ENCODE measurements at regions not wholly inside any gene's neighbourhood (a gene's known extent, or its start where the extent isn't known, plus 50 kb on each side); places are given as distances from the start of the nearest gene placed in this dataset. TPM values are rescaled to one million over a fixed set of nuclear protein-coding genes. Genes with fewer than 3 reads are reported as not detected.

GRCh38 chr11:86119906-86120305 lies 51.0 kb upstream of the PICALM start:
- Mint-ChIP-seq H3K27ac (no peak overlapping the region), H3K9me3 (no peaks in the 10 kb centered on the region), H3K36me3 (no peaks in the 10 kb centered on the region), H3K27me3 (ENCODE audit: insufficient read depth, low read depth) (no peaks in the 10 kb centered on the region), H3K4me1 (no peaks in the 10 kb centered on the region), H3K4me3 (no peak overlapping the region)
- Histone ChIP-seq H2AFZ (replicated peaks) (no peak overlapping the region), H3K9me3 (ENCODE audit: low read depth) (no peaks in the 10 kb centered on the region), H3F3A (ENCODE audit: low read depth) (no peaks in the 10 kb centered on the region), H3K27ac (no peak overlapping the region), H3K36me3 (no peaks in the 10 kb centered on the region), H3K4me2 (no peak overlapping the region), H3K9ac (no peak overlapping the region), H3K4me3 (no peak overlapping the region), H3K4me1 (no peaks in the 10 kb centered on the region), H3K27me3 (no peaks in the 10 kb centered on the region), H4K20me1 (ENCODE audit: low read depth) (no peaks in the 10 kb centered on the region), H3K79me2 (ENCODE audit: low read depth) (no peaks in the 10 kb centered on the region)
- no peak for TF ChIP-seq EZH2 (IDR thresholded peaks at IDR 0.05)
- TF ChIP-seq CTCF (IDR thresholded peaks at IDR 0.05) = no peak
- TF ChIP-seq EZH2phosphoT487 (IDR thresholded peaks at IDR 0.05) = no peak
- no peak for DNase-seq (ENCODE audit: low spot score)

GRCh38 chr11:86119077-86119476 lies 50.2 kb upstream of the PICALM start:
- Histone ChIP-seq H3F3A (ENCODE audit: low read depth) (no peaks in the 10 kb centered on the region), H3K79me2 (ENCODE audit: low read depth) (no peaks in the 10 kb centered on the region), H3K9me3 (ENCODE audit: low read depth) (no peaks in the 10 kb centered on the region), H3K27ac (no peak overlapping the region), H2AFZ (replicated peaks) (no peak overlapping the region), H3K4me3 (no peak overlapping the region), H4K20me1 (ENCODE audit: low read depth) (no peaks in the 10 kb centered on the region), H3K36me3 (no peaks in the 10 kb centered on the region), H3K27me3 (no peaks in the 10 kb centered on the region), H3K9ac (no peak overlapping the region), H3K4me1 (no peaks in the 10 kb centered on the region), H3K4me2 (no peak overlapping the region)
- Mint-ChIP-seq H3K4me3 (no peak overlapping the region), H3K27me3 (ENCODE audit: insufficient read depth, low read depth) (peaks cover 2% of the 10 kb centered on the region), H3K36me3 (no peaks in the 10 kb centered on the region), H3K4me1 (no peaks in the 10 kb centered on the region), H3K27ac (no peak overlapping the region), H3K9me3 (no peaks in the 10 kb centered on the region)
- TF ChIP-seq EZH2phosphoT487 (IDR thresholded peaks at IDR 0.05) = no peak
- TF ChIP-seq CTCF (IDR thresholded peaks at IDR 0.05) = no peak
- TF ChIP-seq EZH2 (IDR thresholded peaks at IDR 0.05) = no peak
- DNase-seq (ENCODE audit: low spot score) = no peak

Small RNA genes lying in the stretch of these regions (small RNA-seq; reads per million reads assigned to genes)
- not detected for gene RNU6-560P

All from neural progenitor cell (in vitro differentiated cells).